Tibial nerve (tissue), 4 donors: ENCODE measurements at regions not wholly inside any gene's neighbourhood (a gene's known extent, or its start where the extent isn't known, plus 50 kb on each side); places are given as distances from the start of the nearest gene placed in this dataset.
A peak's percentile ranks its signal among the peaks of the same experiment; 100 is the strongest.

Experiments used
- DNase-seq, 2 donors: peaks; one replicate each; pipeline ENCODE4 v3.0.0-alpha.2; 2019; ENCODE audit warnings: low spot score in 2 of 2
- H3K27ac ChIP-seq, 4 donors: fragments of 200-600 bp; sonication (generic) in 3 of 4; one replicate each; pipeline ENCODE4 v1.5.1; 2017 to 2019; ENCODE audit warnings: mild to moderate bottlenecking in 1 of 4
- H3K27me3 ChIP-seq, 2 donors: fragments of 200-600 bp; sonication (generic) in 1 of 2; one replicate each; pipeline versions ENCODE4 v1.5.1 to v1.6.0; 2017 to 2019
- H3K36me3 ChIP-seq, 3 donors: fragments of 200-600 bp; sonication (generic); one replicate each; pipeline ENCODE4 v1.5.1; 2018 to 2019
- H3K4me1 ChIP-seq, 4 donors: fragments of 200-600 bp; sonication (generic) in 3 of 4; one replicate each; pipeline ENCODE4 v1.5.1; 2017 to 2019
- H3K4me3 ChIP-seq, 4 donors: fragments of 200-600 bp; sonication (generic) in 3 of 4; one replicate each; pipeline ENCODE4 v1.5.1; 2017 to 2019; ENCODE audit warnings: mild to moderate bottlenecking in 1 of 4, moderate library complexity in 1 of 4
- H3K9me3 ChIP-seq, 4 donors: fragments of 200-600 bp; sonication (generic) in 3 of 4; one replicate each; pipeline ENCODE4 v1.5.1; 2017 to 2019
- EP300 ChIP-seq, 2 donors: sonication (generic); formaldehyde crosslinking; IDR thresholded peaks; one replicate each; pipeline ENCODE4 v1.6.1; 2017; ENCODE audit warnings: antibody characterized with exemption in 2 of 2, mild to moderate bottlenecking in 1 of 2
- POLR2A ChIP-seq, 2 donors: fragments of 450-650 bp; IDR thresholded peaks; one replicate each; pipeline ENCODE4 v1.6.1; 2017; ENCODE audit warnings: antibody characterized with exemption in 2 of 2, mild to moderate bottlenecking in 2 of 2, moderate library complexity in 2 of 2
- WGBS, 2 donors: methylation state at CpG; one replicate each; pipeline ENCODE4 v1.1.5; 2018; 5-methylcytosine and 5-hydroxymethylcytosine counted together
- TF ChIP-seq, protein P1 (sequence below), 5 experiments: fragments of 200-600 bp in 3 of 5; fragments of 450-650 bp in 2 of 5; sonication (generic) in 3 of 5; IDR thresholded peaks; one replicate each; pipeline ENCODE4 v1.5.1; 2016 to 2019; ENCODE audit warnings: antibody characterized with exemption in 5 of 5, mild to moderate bottlenecking in 3 of 5, moderate library complexity in 2 of 5

- TF ChIP-seq, protein P1, sequence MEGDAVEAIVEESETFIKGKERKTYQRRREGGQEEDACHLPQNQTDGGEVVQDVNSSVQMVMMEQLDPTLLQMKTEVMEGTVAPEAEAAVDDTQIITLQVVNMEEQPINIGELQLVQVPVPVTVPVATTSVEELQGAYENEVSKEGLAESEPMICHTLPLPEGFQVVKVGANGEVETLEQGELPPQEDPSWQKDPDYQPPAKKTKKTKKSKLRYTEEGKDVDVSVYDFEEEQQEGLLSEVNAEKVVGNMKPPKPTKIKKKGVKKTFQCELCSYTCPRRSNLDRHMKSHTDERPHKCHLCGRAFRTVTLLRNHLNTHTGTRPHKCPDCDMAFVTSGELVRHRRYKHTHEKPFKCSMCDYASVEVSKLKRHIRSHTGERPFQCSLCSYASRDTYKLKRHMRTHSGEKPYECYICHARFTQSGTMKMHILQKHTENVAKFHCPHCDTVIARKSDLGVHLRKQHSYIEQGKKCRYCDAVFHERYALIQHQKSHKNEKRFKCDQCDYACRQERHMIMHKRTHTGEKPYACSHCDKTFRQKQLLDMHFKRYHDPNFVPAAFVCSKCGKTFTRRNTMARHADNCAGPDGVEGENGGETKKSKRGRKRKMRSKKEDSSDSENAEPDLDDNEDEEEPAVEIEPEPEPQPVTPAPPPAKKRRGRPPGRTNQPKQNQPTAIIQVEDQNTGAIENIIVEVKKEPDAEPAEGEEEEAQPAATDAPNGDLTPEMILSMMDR (IDR thresholded peaks at IDR 0.05), result no peak
- TF ChIP-seq POLR2A (IDR thresholded peaks at IDR 0.05) (no peak), EP300 (IDR thresholded peaks at IDR 0.05) (no peak)
- H3K36me3 ChIP-seq, result no peaks in the 10 kb centered on the region
- H3K9me3 ChIP-seq, result no peaks in the 10 kb centered on the region
- no peak overlapping the region for H3K4me3 ChIP-seq
- WGBS, 2 donors, result 54 to 58% methylated on average over 10 of the region's 10 CpGs
- H3K4me1 ChIP-seq, result no peaks in the 10 kb centered on the region
- no peaks in the 10 kb centered on the region for H3K27me3 ChIP-seq
- H3K27ac ChIP-seq, result no peak overlapping the region
- no peak for DNase-seq
These were observed 578.8 kb upstream of the PFKP start for GRCh38 chr10:2488446-2489005.

DNA sequence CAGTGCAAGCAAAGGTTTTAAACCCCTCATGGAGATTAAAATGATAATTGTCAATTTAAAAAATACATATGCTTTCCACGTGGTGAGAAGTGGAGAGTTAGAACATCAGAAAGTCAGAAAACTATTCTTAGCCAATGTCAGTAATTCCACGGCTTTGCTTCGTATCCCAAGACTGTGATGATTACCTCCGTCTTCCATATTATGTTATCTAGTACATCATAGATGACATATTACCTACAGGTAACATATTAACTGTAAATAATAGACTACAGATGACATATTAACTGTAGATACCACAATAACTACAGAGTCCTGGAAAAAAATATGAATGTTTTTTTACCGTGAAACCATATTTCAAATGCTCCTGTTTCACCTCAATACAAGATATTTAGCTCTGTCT, 579.4 kb upstream of the PFKP start:
- H3K9me3 ChIP-seq, result no peaks in the 10 kb centered on the region
- WGBS, 2 donors, result 77 to 80% methylated on average over 5 of the region's 5 CpGs
- H3K36me3 ChIP-seq, result no peaks in the 10 kb centered on the region
- no peak overlapping the region for H3K27ac ChIP-seq
- no peaks in the 10 kb centered on the region for H3K27me3 ChIP-seq
- H3K4me1 ChIP-seq, result no peaks in the 10 kb centered on the region
- no peak for DNase-seq
- H3K4me3 ChIP-seq, result no peak overlapping the region
- TF ChIP-seq EP300 (IDR thresholded peaks at IDR 0.05) (no peak), POLR2A (IDR thresholded peaks at IDR 0.05) (no peak)
- TF ChIP-seq, protein P1 (IDR thresholded peaks at IDR 0.05), result no peak

- Histone ChIP-seq H3K4me1 (no peaks in the 10 kb centered on the region), H3K27ac (no peak overlapping the region), H3K4me3 (no peak overlapping the region), H3K27me3 (no peaks in the 10 kb centered on the region), H3K36me3 (no peaks in the 10 kb centered on the region), H3K9me3 (peaks cover 0 to 4% (median 0%) of the 10 kb centered on the region in 4 donors)
- TF ChIP-seq EP300 (IDR thresholded peaks at IDR 0.05) (no peak), POLR2A (IDR thresholded peaks at IDR 0.05) (no peak)
- TF ChIP-seq, protein P1 (IDR thresholded peaks at IDR 0.05), result no peak
- WGBS, 2 donors, result 56 to 77% methylated on average over 2 of the region's 2 CpGs
- DNase-seq, result no peak
These were observed 588.7 kb upstream of the PFKP start for GRCh38 chr10:2478656-2479055.

DNA sequence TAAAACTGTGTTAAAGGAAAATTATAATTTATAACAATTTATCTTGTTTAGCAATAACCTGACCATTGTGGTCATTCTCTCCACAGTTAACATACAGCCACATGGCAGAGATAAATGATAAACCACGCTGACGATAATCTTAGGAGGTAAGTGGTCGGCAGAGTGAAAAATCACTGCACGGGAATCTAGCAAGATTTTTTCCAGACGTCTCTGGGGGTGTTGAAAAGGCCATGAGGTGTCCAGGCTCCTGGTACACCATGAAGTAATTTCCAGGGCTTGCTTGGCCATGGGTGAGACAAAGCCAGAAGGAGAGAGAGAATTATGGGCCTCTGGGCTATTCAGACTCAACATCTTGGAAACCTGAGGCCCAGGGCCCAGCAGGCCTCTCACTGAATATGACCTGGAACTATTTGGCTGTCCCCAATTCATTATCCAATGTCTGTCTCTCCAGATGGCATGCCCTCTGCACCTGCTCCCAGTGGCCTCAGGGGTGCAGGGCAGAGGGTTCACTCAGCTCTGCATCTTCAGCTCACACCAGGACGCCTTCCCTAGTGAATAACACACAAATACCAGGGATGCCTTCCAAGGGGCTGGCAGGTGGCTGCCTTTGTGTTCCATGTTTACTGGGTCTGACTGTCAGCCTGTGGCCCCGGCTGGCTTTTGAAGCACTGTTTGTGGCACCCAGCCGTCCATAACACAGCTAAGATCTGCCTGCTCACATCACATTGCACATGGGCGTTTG, 590.4 kb upstream of the PFKP start:
- DNase-seq, result no peak
- no peak overlapping the region for H3K27ac ChIP-seq
- 62 to 74% methylated on average over 9 of the region's 9 CpGs for WGBS, 2 donors
- H3K4me1 ChIP-seq, result no peaks in the 10 kb centered on the region
- TF ChIP-seq, protein P1 (IDR thresholded peaks at IDR 0.05), result no peak
- no peak for TF ChIP-seq EP300 (IDR thresholded peaks at IDR 0.05)
- TF ChIP-seq POLR2A (IDR thresholded peaks at IDR 0.05), result no peak
- no peaks in the 10 kb centered on the region for H3K27me3 ChIP-seq
- no peak overlapping the region for H3K4me3 ChIP-seq
- no peaks in the 10 kb centered on the region for H3K36me3 ChIP-seq
- H3K9me3 ChIP-seq, result peaks cover 0 to 4% (median 1%) of the 10 kb centered on the region in 4 donors

- 74 to 75% methylated on average over 15 of the region's 15 CpGs for WGBS, 2 donors
- no peaks in the 10 kb centered on the region for H3K27me3 ChIP-seq
- no peaks in the 10 kb centered on the region for H3K36me3 ChIP-seq
- TF ChIP-seq EP300 (IDR thresholded peaks at IDR 0.05) (no peak), POLR2A (IDR thresholded peaks at IDR 0.05) (no peak)
- TF ChIP-seq, protein P1 (IDR thresholded peaks at IDR 0.05), result no peak
- H3K4me3 ChIP-seq, result no peak overlapping the region
- DNase-seq, result no peak
- H3K4me1 ChIP-seq, result no peaks in the 10 kb centered on the region
- peaks cover 0 to 4% (median 1%) of the 10 kb centered on the region in 4 donors for H3K9me3 ChIP-seq
- H3K27ac ChIP-seq, result peak overlapping the region in 1 of 4 donors; percentile 8
These were observed 591.0 kb upstream of the PFKP start for GRCh38 chr10:2476218-2476811.
